ENCODE measurements at regions not wholly inside any gene's neighbourhood (a gene's known extent, or its start where the extent isn't known, plus 50 kb on each side); places are given as distances from the start of the nearest gene placed in this dataset.

DNA sequence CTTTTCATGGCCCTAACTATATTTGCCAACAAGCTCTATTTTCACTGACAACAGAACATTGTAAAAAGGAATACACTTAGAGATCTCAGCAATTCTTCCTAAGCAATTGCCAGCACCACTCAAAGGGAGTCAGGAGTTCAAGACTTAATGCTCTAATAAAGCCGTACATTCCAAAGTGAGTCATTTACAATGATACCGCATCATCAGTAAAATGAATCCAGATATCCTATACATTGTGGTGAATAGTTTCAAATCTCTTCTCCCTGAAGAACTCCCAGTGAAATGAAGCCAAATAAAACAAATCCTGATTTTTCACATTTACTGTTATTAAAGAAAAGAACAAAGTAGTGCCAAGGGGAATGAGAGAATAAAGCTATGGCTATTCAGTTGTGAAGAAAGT is 2898.7 kb upstream of the PCDH20 start:
- no TSS peak for BruUV-seq (replicated peaks)

DNA sequence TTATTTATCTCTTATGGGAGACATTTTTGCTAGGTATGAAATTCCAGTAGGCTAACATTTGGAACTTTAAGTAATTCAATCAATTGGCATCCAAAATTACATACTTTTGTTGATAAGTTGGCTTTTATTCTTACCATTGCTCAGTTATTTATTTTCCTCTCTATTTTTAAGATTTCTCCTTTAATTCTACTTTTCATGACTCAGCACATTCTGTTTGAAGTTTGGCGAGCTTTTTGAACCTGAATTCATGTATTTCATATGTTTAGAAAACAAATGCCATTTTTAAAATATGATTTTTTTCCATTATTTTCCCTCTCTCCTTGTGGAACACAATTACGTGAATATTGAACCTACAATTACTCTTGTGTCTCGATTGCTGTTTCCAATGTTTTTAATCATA is 2896.3 kb upstream of the PCDH20 start:
- RAD21 ChIA-PET (ENCODE audit: low non-redundant PET in 1 of 2, low total read pairs in 2 of 2, uncharacterized antibody in 2 of 2, unreplicated experiment in 2 of 2): no interaction called here
- DNase-seq (ENCODE audit: low read depth, low spot score) (no peak), ATAC-seq (no peak)
- BruUV-seq (replicated peaks): no TSS peak
- Histone ChIP-seq H3K9me2 (ENCODE audit: insufficient read depth) (no peaks in the 10 kb centered on the region), H3K4me3 (replicated peaks in 1 of 2; ENCODE audit: low read depth in 1 of 2, low read length in 2 of 2) (no peak overlapping the region), H3K79me2 (ENCODE audit: insufficient read depth, low read length) (no peaks in the 10 kb centered on the region), H3K27me3 (ENCODE audit: insufficient read depth, low read length) (no peaks in the 10 kb centered on the region), H3K9me3 (ENCODE audit: control insufficient read depth in 1 of 2, insufficient read depth in 1 of 2, low read depth in 1 of 2, low read length in 2 of 2) (no peaks in the 10 kb centered on the region), H3K4me2 (ENCODE audit: low read length) (no peak overlapping the region), H3K36me3 (ENCODE audit: control insufficient read depth in 1 of 2, insufficient read depth in 2 of 2, low read length in 2 of 2) (no peaks in the 10 kb centered on the region), H4K20me1 (ENCODE audit: insufficient read depth) (no peaks in the 10 kb centered on the region), H3K4me1 (ENCODE audit: control insufficient read depth in 1 of 2, insufficient read depth in 2 of 2, low read length in 2 of 2) (no peaks in the 10 kb centered on the region), H2AFZ (ENCODE audit: low read depth, low read length, poor library complexity, severe bottlenecking) (no peak overlapping the region), H3K9ac (ENCODE audit: low read length) (no peak overlapping the region), H3K27ac (ENCODE audit: low read depth, low read length) (no peak overlapping the region)
- POLR2A ChIA-PET: no interaction called here
- TF ChIP-seq, protein P1, sequence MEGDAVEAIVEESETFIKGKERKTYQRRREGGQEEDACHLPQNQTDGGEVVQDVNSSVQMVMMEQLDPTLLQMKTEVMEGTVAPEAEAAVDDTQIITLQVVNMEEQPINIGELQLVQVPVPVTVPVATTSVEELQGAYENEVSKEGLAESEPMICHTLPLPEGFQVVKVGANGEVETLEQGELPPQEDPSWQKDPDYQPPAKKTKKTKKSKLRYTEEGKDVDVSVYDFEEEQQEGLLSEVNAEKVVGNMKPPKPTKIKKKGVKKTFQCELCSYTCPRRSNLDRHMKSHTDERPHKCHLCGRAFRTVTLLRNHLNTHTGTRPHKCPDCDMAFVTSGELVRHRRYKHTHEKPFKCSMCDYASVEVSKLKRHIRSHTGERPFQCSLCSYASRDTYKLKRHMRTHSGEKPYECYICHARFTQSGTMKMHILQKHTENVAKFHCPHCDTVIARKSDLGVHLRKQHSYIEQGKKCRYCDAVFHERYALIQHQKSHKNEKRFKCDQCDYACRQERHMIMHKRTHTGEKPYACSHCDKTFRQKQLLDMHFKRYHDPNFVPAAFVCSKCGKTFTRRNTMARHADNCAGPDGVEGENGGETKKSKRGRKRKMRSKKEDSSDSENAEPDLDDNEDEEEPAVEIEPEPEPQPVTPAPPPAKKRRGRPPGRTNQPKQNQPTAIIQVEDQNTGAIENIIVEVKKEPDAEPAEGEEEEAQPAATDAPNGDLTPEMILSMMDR (IDR thresholded peaks at IDR 0.05 in 2 of 3, conservative IDR thresholded peaks at IDR 0.05 in 1 of 3; ENCODE audit: borderline replicate concordance in 1 of 3, insufficient read depth in 1 of 3, low read depth in 2 of 3, low read length in 2 of 3): no peak
- no peak for TF ChIP-seq YY1 (IDR thresholded peaks at IDR 0.05; ENCODE audit: extremely low read depth, insufficient replicate concordance, low read depth, low read length)
- TF ChIP-seq ZFX (IDR thresholded peaks at IDR 0.05): no peak
- TF ChIP-seq JUND (IDR thresholded peaks at IDR 0.05): no peak
- no peak for TF ChIP-seq FOSL1 (IDR thresholded peaks at IDR 0.05; ENCODE audit: low read depth)
- no peak for TF ChIP-seq SRF (IDR thresholded peaks at IDR 0.05; ENCODE audit: low read depth)
- TF ChIP-seq, protein P2, sequence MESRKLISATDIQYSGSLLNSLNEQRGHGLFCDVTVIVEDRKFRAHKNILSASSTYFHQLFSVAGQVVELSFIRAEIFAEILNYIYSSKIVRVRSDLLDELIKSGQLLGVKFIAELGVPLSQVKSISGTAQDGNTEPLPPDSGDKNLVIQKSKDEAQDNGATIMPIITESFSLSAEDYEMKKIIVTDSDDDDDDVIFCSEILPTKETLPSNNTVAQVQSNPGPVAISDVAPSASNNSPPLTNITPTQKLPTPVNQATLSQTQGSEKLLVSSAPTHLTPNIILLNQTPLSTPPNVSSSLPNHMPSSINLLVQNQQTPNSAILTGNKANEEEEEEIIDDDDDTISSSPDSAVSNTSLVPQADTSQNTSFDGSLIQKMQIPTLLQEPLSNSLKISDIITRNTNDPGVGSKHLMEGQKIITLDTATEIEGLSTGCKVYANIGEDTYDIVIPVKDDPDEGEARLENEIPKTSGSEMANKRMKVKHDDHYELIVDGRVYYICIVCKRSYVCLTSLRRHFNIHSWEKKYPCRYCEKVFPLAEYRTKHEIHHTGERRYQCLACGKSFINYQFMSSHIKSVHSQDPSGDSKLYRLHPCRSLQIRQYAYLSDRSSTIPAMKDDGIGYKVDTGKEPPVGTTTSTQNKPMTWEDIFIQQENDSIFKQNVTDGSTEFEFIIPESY (IDR thresholded peaks at IDR 0.05; ENCODE audit: extremely low read depth, insufficient replicate concordance, low read length): no peak
- intact Hi-C loops (cut with micrococcal nuclease): no loop called here
- CTCF ChIA-PET: no interaction called here

More for the DNA sequence above, 2898.7 kb upstream of the PCDH20 start:
- ChIA-PET RAD21 (ENCODE audit: low non-redundant PET in 1 of 2, low total read pairs in 2 of 2, uncharacterized antibody in 2 of 2, unreplicated experiment in 2 of 2) (no interaction called here), CTCF (no interaction called here), POLR2A (no interaction called here)
- H3K27me3 ChIP-seq (ENCODE audit: insufficient read depth, low read length): no peaks in the 10 kb centered on the region
- intact Hi-C loops (cut with micrococcal nuclease): no loop called here
- ATAC-seq (no peak), DNase-seq (ENCODE audit: low read depth, low spot score) (no peak)
- no peak overlapping the region for H3K4me3 ChIP-seq (replicated peaks in 1 of 2; ENCODE audit: low read depth in 1 of 2, low read length in 2 of 2)
- H3K4me2 ChIP-seq (ENCODE audit: low read length): no peak overlapping the region
- H4K20me1 ChIP-seq (ENCODE audit: insufficient read depth): no peaks in the 10 kb centered on the region
- no peaks in the 10 kb centered on the region for H3K79me2 ChIP-seq (ENCODE audit: insufficient read depth, low read length)
- H3K9me2 ChIP-seq (ENCODE audit: insufficient read depth): no peaks in the 10 kb centered on the region
- TF ChIP-seq EGR1 (IDR thresholded peaks at IDR 0.05; ENCODE audit: low read depth) (no peak), SP1 (IDR thresholded peaks at IDR 0.05; ENCODE audit: low read depth) (no peak), FOSL1 (IDR thresholded peaks at IDR 0.05; ENCODE audit: low read depth) (no peak)
- no peaks in the 10 kb centered on the region for H3K9me3 ChIP-seq (ENCODE audit: control insufficient read depth in 1 of 2, insufficient read depth in 1 of 2, low read depth in 1 of 2, low read length in 2 of 2)
- H3K9ac ChIP-seq (ENCODE audit: low read length): no peak overlapping the region
- H3K36me3 ChIP-seq (ENCODE audit: control insufficient read depth in 1 of 2, insufficient read depth in 2 of 2, low read length in 2 of 2): no peaks in the 10 kb centered on the region
- H2AFZ ChIP-seq (ENCODE audit: low read depth, low read length, poor library complexity, severe bottlenecking): no peak overlapping the region
- H3K4me1 ChIP-seq (ENCODE audit: control insufficient read depth in 1 of 2, insufficient read depth in 2 of 2, low read length in 2 of 2): no peaks in the 10 kb centered on the region
- H3K27ac ChIP-seq (ENCODE audit: low read depth, low read length): no peak overlapping the region

Measured in HCT116 (cell line).